Activated T-helper 1 cell treated with Interleukin-2 at 50 U/mL for 16 hours (primary cell): ENCODE measurements at regions not wholly inside any gene's neighbourhood (a gene's known extent, or its start where the extent isn't known, plus 50 kb on each side); places are given as distances from the start of the nearest gene placed in this dataset.
"Not testable (repeated sequence)": the region's sequence is repeated elsewhere in the genome, so short reads cannot be mapped to it uniquely, and the experiment has no call there.

Source experiments
- DNase-seq: peaks from one replicate; pipeline ENCODE4 v3.0.0-alpha.2; 2020; ENCODE audit warnings: low read depth

DNA sequence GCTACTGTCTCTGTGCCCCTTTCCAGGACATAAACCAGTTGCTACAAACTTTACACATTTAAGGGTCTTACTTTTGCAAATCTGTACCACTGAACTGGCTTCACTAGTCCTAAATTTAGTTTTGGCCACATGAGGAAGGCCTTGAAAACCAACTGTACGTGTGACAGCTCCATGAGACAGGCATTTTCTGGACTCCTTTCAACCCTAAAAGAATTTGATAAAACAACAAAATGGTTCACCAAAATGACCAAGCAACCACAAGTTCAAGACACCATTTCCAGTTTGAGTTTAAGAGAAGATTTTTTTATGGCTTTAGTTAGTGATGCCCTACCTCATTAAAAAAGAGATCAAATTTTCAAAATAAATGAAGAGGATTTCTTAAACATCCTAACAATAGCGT, 246.4 kb downstream of the ZNF674 start:
- no peak for DNase-seq

DNA sequence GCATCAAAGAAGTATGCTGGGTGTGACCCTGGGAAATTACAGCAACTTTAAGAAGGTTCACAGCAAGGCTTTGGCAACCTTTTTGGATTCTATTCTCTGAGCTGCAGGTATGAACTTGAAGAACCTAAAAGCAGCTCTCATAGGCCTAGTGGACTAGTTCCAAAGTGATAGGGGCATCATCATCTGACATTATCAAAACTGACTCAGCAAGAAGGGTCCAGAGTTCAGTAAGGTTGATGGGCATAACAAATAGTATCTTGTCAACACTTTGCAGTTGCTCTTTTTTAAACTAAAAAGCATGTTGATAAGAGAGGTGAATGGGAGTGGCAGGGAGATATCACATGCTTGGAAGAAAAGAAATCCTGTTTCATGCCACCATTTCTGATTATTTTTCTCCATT, 249.3 kb downstream of the ZNF674 start:
- DNase-seq: no peak

DNA sequence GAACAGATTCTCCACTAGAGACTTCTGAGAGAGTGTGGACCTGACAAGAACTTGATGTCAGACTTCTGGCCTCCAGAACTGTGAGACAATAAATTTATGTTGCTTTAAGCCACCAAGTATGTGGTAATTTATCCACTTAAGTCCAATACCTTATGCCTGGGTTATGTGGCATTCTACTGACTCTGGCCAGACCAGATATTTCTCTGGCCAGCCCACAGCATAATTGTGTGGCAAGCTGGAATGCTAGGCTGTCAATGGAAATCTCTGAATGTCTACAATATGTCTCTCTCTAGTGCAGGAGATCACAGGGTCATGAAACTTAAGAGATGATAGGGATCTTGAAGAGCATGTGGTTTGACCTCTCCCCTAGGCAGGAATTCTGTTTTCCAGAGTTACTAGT, 251.0 kb downstream of the ZNF674 start:
- no peak for DNase-seq

DNA sequence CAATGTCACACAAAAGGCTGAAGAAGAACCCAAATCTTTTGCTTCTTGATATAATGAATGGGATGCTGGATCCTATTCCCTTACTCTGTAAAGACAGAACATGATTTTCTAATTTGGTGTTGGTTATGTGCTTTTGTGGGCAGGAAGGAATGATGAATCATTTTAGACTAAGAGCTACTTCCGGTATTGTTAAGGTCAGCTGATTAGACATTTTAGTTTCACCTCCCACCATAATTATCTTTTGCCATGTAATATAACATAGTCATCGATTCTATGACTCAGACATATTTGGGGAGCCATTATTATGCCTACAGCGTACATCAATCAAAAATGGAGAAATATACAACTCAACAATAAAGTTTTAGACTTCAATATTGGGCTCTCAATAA, 265.3 kb downstream of the ZNF674 start:
- DNase-seq: no peak

DNA sequence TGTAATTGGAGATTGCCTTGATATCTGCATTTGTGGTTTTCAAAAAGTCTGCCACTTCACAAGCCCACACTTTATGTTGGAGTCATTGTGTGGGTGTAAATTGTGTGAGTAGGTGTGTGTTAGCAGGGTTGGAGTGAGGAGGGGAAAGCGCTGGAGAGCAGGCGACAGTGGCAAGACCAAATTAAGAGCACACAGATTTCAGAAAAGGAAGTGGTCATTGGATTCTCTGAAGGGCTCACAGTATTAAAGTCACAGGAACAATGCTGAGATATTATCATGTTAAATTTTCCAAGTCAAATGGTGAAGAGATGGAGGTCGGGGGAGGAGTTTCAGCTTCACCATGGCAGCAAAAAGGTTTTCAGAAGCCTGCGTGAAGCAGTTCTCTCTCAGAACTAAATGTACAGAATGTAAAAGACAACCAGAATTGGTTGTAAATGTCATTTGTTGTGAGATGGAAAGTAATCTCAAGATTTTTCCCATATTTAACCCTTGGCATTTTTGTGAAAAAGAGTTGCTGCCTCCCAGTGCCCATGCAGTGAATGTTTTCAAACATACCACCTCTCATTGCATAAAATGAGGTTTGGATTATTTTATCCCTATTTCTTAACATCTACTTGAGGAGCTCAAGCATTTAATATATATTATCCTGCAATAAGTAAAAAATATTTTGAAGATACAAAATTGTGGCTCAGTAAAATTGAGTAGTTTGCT, 265.9 kb downstream of the ZNF674 start:
- no peak for DNase-seq

DNA sequence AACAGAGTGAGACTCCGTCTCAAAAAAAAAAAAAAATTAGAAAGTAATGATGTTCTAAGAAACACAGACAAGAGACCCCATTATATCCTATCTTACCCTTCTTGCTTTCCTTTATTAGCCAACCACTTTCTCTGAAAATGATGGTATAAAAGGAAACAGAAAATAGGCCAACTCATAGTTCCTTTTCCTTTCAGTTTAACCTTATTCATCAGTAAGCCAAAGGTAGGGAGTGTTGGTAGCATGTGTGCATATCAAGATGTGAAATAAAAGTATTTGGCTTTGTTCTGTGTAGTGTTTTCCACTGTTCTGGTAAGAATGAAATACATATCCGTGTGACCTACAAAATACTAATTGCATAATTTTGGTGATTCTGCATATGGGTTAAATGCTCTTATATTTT, 266.6 kb downstream of the ZNF674 start:
- DNase-seq: no peak

DNA sequence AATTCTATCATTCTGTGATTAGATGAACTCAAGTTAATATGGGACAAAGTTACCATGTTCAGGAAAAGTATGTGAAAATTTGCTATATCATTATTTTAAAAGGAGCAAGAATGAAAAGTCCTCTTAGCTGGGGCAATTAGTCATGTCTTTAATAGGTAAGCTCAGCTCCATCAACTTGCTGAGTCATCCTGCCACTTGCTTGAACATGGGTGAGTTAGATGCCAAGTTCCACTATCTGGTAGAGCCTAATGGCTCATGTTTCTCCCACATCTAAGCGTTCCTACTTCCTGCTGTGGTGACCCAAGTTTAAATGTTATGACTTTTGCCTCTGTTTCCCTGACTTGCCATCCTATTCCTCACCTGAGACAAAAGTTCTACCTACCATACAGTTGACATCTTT, 276.8 kb downstream of the ZNF674 start:
- DNase-seq: no peak

DNA sequence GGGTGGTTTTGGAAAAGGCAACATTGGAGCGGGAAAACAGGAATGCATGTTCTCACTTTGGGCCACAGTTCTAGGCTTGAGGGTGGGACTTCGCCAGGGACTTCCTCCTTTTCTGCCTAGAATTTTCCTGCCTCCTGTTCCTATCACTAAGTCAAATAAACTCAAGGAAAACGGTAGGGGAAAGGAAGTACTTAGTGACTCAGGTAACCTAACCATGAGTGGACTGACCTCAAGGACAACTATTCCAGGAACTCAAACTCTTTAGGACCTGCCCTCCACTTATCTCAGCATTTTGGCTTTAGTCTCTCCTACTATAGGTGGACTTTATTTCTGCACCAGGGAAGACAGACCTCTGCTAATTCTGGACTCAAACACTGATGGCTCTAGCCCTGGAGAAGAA, 281.7 kb downstream of the ZNF674 start:
- DNase-seq: no peak

DNA sequence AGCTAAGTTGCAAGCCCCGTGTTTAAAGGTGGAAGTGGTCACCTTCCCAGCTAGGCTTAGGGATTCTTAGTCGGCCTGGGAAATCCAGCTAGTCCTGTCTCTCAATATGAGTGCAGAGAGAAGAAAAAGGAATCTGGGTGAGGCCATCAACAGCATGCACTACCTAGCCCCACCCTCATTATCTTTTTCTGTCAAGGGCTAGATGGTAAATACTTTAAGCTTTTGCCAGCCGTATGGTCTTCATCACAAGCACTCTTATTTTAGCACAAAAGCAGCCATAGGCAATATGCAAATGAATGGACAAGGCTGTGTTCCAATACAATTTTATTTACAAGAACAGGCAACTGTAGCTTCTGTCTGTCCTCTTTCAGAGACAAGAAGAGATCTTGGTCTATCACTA, 282.9 kb downstream of the ZNF674 start:
- DNase-seq: no peak

DNA sequence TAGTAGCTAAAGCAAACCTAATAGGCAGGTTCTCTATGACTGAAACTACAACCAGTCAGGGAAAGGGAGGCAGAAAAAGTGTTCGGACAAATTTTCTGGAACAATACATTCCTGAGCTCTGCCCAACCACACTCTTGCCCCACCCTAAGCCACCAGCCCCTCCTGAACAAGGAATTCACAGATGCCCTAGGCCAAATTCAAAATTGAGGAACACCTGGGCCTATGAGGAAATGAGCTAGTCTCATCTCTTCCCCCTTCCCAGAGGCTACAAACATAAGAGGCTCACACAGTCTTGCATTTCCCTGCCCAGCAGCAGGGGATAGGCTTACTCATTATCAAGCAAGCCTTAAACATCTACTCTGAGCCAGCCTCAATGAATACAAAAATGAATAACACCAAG, 284.7 kb downstream of the ZNF674 start:
- no peak for DNase-seq

DNA sequence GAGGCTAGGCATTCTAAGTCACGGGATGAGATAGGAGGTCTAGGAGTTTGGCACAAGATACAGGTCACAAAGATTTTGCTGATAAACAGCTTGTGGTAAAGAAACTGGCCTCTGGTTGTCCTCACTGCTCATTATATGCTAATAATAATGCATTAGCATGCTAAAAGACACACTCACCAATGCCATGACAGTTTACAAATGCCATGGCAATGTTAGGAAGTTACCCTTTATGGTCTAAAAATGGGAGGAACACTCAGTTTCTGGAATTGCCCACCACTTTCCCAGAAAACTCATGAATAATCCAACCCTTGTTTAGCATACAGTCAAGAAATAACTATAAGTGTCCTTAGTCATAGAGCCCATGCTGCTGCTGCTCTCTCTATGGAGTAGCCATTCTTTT, 286.9 kb downstream of the ZNF674 start:
- DNase-seq: no peak

DNA sequence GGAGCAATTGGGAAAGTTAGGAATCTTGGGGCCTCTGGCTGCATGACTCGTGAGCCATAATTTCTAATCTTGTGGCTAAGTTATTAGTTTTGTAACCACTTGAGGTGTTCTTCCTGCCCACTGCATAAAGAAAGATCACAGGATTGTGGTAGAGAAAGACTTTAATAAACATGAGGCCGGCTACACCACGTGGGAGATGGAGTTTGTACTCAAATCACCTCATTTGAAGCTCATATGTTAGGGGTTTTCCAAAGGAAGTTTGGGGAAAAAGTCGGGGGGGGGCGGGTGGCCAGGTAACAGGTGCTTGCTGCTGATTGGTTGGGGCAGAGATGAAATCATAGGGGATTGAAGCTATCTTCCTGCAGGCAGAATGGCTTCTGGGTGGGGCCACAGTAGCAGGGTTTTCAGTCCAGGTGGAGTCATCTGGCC, 287.8 kb downstream of the ZNF674 start:
- no peak for DNase-seq

DNA sequence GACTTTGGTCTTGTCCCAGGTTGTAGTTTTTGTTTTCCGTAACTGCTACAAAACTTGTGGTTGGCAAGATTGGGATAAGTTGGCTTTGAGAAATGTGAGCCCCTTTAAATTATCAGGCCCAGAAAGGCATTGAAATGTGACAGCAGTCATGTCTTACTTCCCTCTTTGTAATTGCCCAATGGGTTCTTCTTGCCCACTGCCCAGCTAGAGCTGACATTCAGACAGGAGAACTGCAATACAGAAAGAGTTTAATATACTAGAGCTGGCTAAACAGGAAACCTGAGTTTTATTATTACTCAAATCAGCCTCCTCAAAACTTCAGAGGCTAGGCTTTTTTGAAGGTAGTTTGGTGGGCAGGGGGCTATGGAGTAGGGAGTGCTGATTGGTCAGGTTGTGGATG, 288.3 kb downstream of the ZNF674 start:
- no peak for DNase-seq

DNA sequence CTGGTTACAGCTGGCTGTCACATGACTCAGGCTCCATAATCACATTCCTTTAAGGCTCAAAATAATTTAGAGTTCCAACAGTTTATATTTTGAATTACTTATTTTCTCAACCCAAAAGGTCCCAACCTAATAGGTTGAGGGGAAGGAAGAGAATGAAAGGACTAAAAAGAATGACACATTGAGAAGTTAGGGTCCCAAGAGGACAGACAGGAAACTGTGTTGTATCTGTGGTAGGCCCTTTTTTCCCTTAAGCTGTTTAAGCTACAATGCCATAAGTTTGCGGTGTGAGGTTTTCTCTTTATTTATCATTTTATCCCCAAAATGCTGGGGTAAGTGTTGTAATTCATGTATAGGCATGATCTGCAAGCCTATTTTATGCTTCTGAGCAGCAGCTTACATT, 290.2 kb downstream of the ZNF674 start:
- no peak for DNase-seq

DNA sequence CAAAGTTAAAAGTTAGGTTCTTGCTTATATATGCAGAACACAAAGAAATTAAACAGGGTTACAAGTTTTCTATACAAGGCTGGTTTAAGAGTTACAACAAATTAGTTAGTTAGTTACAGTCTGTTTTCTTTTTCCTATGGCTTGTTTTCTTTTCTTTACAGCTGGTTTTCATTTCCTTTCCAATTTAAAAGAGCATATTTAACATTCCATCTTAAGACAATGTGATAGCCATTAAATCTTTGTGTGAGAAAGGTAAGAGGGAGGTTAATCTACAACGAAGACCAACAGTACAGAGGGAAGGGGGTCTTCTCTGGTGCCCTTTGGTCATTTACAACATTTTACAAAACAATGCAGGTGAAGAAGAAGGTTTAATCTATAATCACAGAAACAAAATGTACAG, 290.6 kb downstream of the ZNF674 start:
- DNase-seq: no peak

DNA sequence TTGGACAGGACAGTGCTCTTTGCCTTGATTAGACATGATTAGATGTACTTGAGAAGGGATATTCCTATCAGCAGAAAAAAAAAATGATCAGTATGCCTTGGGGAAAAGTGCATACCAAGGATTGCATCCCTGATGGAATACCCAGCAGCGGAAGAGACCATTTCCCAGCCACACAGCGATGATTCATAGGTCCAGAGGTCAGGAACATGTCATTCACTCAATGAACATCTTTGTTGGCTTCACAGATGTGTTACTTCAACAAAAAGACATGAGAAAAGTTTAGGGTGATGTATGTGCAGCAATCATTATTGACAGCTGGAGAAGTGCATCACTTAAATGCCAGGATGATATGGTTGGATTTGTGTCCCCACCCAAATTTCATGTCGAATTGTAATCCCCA, 293.5 kb downstream of the ZNF674 start:
- no peak for DNase-seq

DNA sequence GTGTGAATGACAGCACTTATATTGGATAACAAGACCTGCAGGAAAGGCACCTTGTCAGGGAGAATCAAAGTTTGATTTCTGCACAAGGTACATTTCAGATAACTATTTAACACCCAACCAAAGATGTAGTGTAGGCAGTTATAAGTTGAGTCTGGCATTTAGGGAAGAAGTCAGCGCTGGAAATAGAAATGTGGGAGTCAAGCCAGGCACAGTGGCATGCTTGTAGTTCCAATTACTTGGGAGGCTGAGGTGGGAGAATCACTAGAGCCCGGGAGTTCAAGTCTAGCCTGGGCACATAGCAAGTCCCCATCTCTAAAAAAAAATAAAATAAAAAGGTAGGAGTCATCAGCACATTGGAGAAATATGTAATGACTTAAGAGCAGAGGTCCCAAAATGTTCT, 295.1 kb downstream of the ZNF674 start:
- no peak for DNase-seq

DNA sequence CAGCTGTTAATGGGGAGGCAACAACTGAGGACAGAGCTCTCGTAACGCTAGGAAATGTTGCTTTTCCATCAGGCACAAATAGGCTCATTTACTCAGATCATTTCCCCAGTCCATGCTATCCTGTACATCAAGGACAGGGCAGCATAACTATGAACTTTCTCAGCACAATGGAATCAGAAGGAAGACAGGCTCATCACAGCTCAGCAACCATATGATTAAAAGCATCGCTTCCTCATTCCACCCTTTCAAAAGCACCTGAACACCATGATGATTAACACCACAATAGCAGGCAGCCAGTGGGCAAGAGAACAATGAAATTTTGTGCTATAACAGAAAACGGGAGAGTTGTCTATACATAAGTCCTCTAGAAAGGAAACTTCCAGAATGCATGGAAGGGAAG, 297.8 kb downstream of the ZNF674 start:
- DNase-seq: no peak

DNA sequence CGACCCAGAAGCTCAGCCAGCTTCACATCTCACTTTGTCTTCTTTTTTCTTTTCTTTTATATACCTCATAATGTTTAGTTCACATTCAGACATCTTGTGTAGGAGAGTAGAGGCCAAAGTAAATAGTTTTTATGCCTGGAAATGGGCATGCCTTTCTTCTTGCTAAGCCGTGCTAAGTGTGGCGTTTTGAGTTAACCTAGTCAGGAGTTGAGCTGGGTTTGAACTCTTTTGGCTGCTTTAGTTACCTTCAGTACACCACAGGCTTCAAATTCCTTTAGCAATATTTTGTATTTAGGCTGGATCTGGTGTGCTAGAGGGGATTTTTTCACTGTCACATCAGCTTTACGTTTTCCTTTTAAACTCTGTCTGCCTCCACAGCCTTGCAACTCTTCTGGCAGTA, 300.8 kb downstream of the ZNF674 start:
- no peak for DNase-seq

DNA sequence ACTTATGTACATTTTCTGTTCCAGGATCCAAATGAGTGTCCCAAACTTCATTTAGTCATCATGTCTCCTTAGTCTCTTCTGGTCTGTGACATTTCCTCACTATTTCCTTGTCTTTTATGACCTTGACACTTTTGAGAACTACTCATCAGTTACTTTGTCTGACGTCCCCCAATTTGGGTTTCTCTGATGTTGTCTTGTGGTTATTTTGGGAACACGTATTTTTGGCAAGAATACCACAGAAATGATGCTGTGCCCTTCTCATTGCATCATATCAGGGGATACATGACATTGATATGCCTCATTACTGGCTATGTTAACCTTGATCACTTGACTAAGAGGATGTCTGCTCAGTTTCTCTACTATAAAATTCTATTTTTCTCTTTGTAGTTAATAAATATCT, 308.8 kb downstream of the ZNF674 start:
- no peak for DNase-seq

DNA sequence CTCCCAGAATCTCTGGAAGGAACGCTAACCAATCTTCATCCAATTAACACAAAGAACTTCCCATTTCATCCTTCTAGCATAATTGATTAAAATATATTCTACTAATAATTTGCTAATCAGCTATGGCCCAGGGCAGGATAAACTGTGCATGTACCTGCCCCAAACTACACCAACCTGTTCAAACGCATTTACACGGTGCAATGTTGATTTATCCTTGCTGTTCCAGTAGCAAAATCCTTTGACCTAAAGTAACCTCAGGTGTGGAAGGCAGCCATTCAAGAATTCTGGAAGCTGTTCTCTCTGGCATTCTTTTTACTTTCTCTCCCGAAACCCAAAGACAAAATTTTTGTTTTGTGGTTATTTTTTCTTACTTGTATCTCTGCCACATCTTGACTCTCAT, 309.4 kb downstream of the ZNF674 start:
- DNase-seq: no peak

DNA sequence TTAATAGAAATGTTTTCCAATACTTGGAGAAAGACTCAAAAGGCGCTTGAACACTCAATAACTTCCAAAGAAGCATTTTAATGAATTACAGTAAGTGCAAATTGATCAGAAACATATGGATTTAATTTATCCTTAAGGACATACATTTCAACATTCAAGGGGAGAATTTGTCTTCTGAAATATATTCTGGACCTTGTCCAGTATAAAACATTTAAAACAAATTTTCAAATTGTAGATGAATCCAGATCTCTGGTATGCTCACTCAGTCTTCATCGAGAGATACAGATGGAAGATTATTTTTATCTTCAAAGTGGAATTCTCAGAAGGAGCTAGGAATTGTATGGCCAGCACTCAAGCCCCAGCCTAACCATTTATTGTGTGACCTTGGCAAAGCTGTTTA, 310.4 kb downstream of the ZNF674 start:
- DNase-seq: no peak

DNA sequence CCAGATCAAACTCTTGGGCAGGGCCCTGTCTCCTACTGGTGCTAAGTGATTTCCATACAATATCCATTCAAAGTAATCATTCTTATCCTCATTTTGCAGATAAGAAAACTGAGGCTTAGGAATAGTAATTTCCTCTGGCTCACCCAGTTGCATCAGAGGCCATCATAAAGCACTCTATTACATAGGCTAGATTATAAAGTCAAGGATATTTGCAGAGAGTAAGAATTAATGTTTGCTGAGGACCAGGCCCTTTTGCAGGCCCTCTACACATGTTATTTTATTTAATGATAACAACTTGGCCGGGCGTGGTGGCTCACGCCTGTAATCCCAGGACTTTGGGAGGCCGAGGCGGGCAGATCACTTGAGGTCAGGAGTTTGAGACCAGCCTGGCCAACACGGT, 316.8 kb downstream of the ZNF674 start:
- DNase-seq: no peak

DNA sequence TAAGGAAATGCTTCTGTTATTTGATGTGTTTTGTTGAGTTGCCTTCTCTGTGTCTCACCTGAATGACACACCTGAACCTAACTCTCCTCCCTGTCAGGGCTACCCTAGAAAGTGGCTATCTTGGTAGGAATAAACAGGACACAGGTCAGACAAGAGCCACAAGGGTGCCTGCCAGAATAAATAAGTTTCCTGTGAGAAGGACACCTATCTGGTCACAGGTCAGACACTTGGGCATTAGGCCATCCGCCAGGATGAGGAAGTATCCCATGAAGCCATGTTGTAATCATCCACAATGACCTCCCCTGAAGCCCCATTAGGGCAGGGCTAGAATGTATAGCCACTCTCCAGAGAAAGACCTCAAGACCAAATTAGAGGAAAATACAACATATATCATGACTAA, 318.8 kb downstream of the ZNF674 start:
- DNase-seq: no peak

DNA sequence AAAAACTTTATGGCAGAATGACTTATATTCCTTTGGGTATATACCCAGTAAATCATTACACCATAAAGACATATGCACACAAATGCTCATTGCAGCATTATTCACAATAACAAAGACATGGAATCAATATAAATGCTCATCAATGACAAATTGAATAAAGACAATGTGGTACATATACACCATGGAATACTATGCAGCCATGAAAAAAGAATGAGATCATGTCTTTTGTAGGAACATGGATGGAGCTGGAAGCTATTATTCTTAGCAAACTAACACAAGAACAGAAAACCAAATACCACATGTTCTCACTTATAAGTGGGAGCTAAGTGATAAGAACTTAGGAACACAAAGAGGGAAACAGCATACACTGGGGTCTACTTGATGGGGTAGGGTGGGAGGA, 321.7 kb downstream of the ZNF674 start:
- DNase-seq: not testable (repeated sequence)
